Calu3 (cell line): ENCODE measurements at regions not wholly inside any gene's neighbourhood (a gene's known extent, or its start where the extent isn't known, plus 50 kb on each side); places are given as distances from the start of the nearest gene placed in this dataset.

Source experiments
- BruUV-seq: library from RNA; stranded (reverse); fragments of 400-500 nt; replicated peaks from 2 replicates; lab custom pipeline; 2021; lab: Mats Ljungman, UMichigan
- CTCF ChIA-PET: fragments of 300-600 bp; sonication (Branson Sonifier 250); formaldehyde crosslinking; loops from one replicate; lab custom pipeline; 2022; ENCODE audit warnings: antibody characterized with exemption; lab: Charles Lee
- DNase-seq: peaks from one replicate; pipeline ENCODE4 v3.0.0; 2022
- H3K27ac Mint-ChIP-seq: one replicate; pipeline ENCODE4 v1.8.0; 2022; ENCODE audit warnings: mixed read lengths; ENCODE audit not compliant: unreplicated experiment
- H3K27me3 Mint-ChIP-seq: one replicate; pipeline ENCODE4 v1.8.0; 2022; ENCODE audit warnings: mixed read lengths; ENCODE audit not compliant: unreplicated experiment
- H3K36me3 Mint-ChIP-seq: one replicate; pipeline ENCODE4 v1.8.0; 2022; ENCODE audit warnings: mild to moderate bottlenecking, moderate library complexity, mixed read lengths; ENCODE audit not compliant: insufficient read depth, unreplicated experiment
- H3K4me1 Mint-ChIP-seq: one replicate; pipeline ENCODE4 v1.8.0; 2022; ENCODE audit warnings: mild to moderate bottlenecking, low read depth, mixed read lengths; ENCODE audit not compliant: unreplicated experiment
- H3K4me3 Mint-ChIP-seq: one replicate; pipeline ENCODE4 v1.8.0; 2022; ENCODE audit warnings: mild to moderate bottlenecking, low read depth, moderate library complexity, mixed read lengths; ENCODE audit not compliant: unreplicated experiment
- H3K9me3 Mint-ChIP-seq: one replicate; pipeline ENCODE4 v1.8.0; 2022; ENCODE audit warnings: low read depth, mixed read lengths; ENCODE audit not compliant: unreplicated experiment
- CTCF ChIP-seq: fragments of 200-600 bp; IDR thresholded peaks from one replicate; pipeline ENCODE4 v1.8.0; 2022; ENCODE audit warnings: antibody characterized with exemption; ENCODE audit not compliant: unreplicated experiment
- intact Hi-C: fragments of 100-400 bp; cut with micrococcal nuclease; formaldehyde crosslinking; loops from one replicate; pipeline ENCODE4 v1.10.0; 2022; ENCODE audit not compliant: unreplicated experiment

GRCh38 chr3:113156816-113157333 lies 54.5 kb upstream of the BOC start:
- H3K4me1 Mint-ChIP-seq: peaks cover 8% of the 10 kb centered on the region
- CTCF ChIA-PET: no interaction called here
- no peak overlapping the region for H3K4me3 Mint-ChIP-seq
- H3K27me3 Mint-ChIP-seq: peaks cover 19% of the 10 kb centered on the region
- no peak overlapping the region for H3K27ac Mint-ChIP-seq
- BruUV-seq: no TSS peak
- no peaks in the 10 kb centered on the region for H3K9me3 Mint-ChIP-seq
- no peak for TF ChIP-seq CTCF
- DNase-seq: no peak
- no peaks in the 10 kb centered on the region for H3K36me3 Mint-ChIP-seq
- intact Hi-C loops: no loop called here

DNA sequence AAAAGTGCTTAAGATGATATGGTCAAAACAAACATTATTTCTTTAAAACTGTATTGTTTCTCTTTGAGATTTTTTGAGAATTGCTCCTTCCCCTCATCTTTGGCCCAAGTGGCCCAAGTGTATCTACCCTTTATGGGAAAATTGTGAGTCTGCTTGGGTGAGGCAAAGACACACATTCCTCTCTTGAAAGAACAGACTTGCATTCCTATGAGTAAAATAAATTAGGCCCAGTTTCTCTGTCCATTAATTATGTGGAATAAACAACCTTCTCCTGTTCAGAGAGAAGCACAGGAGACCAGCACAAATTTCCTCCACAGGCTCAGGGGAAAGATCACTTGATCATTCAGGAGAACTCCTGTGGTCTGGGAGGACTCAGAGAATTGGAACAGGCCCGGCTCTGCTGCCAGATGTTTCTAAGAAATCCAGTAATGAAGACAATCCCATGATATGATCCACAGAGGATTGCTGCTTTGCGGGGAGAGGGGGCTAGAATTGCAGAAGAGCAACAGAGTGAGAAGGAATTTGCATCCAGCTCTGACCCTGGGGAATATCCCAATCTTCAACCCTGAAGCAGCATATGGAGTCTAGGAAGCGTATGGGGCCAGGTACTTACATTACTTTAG lies 53.8 kb upstream of the BOC start:
- Mint-ChIP-seq H3K27me3 (peaks cover 25% of the 10 kb centered on the region), H3K27ac (no peak overlapping the region), H3K36me3 (no peaks in the 10 kb centered on the region), H3K9me3 (no peaks in the 10 kb centered on the region), H3K4me3 (no peak overlapping the region), H3K4me1 (peaks cover 8% of the 10 kb centered on the region)
- no TSS peak for BruUV-seq
- TF ChIP-seq CTCF: no peak
- CTCF ChIA-PET: interaction anchor here (0.6 to 1.0 kb wide), 2 partner anchors 18 to 107 kb away, joined by 3 read pairs; no protein-coding TSS in a partner anchor
- intact Hi-C loops: no loop called here
- DNase-seq: no peak

GRCh38 chr3:113158171-113158570 lies 53.2 kb upstream of the BOC start:
- DNase-seq: no peak
- TF ChIP-seq CTCF: no peak
- CTCF ChIA-PET: interaction anchor here (1.0 kb wide), 1 partner anchor 18 kb away, joined by 3 read pairs; no protein-coding TSS in a partner anchor
- Mint-ChIP-seq H3K27ac (no peak overlapping the region), H3K4me1 (peaks cover 8% of the 10 kb centered on the region), H3K27me3 (peaks cover 32% of the 10 kb centered on the region), H3K36me3 (no peaks in the 10 kb centered on the region), H3K9me3 (no peaks in the 10 kb centered on the region), H3K4me3 (no peak overlapping the region)
- BruUV-seq: no TSS peak
- intact Hi-C loops: no loop called here
